Endodermal cell (in vitro differentiated cells): ENCODE measurements at regions not wholly inside any gene's neighbourhood (a gene's known extent, or its start where the extent isn't known, plus 50 kb on each side); places are given as distances from the start of the nearest gene placed in this dataset.

Source experiments
- DNase-seq: peaks from one replicate; pipeline ENCODE4 v3.0.0-alpha.2; 2017
- H3K27ac ChIP-seq: 2 replicates; pipeline ENCODE4 v1.5.1; 2013; ENCODE audit warnings: mild to moderate bottlenecking, low read depth, low read length, moderate library complexity
- H3K27me3 ChIP-seq: 2 replicates; pipeline ENCODE4 v1.6.1; 2013; ENCODE audit warnings: mild to moderate bottlenecking, low read length, moderate library complexity; ENCODE audit not compliant: insufficient read depth, control insufficient read depth, poor library complexity, severe bottlenecking
- H3K36me3 ChIP-seq: 2 replicates; pipeline ENCODE4 v1.7.0; 2013; ENCODE audit warnings: mild to moderate bottlenecking, low read length, moderate library complexity; ENCODE audit not compliant: control insufficient read depth, insufficient read depth
- H3K4me1 ChIP-seq: one replicate; pipeline ENCODE4 v1.7.0; 2013; ENCODE audit warnings: low read length; ENCODE audit not compliant: control insufficient read depth, insufficient read depth
- H3K4me3 ChIP-seq: 2 replicates; pipeline ENCODE4 v1.5.1; 2013; ENCODE audit warnings: mild to moderate bottlenecking, low read length, moderate library complexity
- H3K9ac ChIP-seq: 2 replicates; pipeline ENCODE4 v1.6.1; 2013; ENCODE audit warnings: mild to moderate bottlenecking, low read length, moderate library complexity; ENCODE audit not compliant: poor library complexity, severe bottlenecking; ENCODE audit errors: extremely low read depth
- H3K9me3 ChIP-seq: 2 replicates; pipeline ENCODE4 v1.6.1; 2013; ENCODE audit warnings: mild to moderate bottlenecking, low read length, moderate library complexity; ENCODE audit not compliant: control insufficient read depth
- H3K27ac Mint-ChIP-seq: 2 replicates; pipeline ENCODE4 v1.8.0; 2020; ENCODE audit warnings: mixed read lengths
- H3K27me3 Mint-ChIP-seq: 2 replicates; pipeline ENCODE4 v1.8.0; 2021; ENCODE audit warnings: mild to moderate bottlenecking, mixed read lengths; ENCODE audit not compliant: insufficient read depth
- H3K36me3 Mint-ChIP-seq: 2 replicates; pipeline ENCODE4 v1.8.0; 2020; ENCODE audit warnings: low read depth, mixed read lengths
- H3K4me1 Mint-ChIP-seq: 2 replicates; pipeline ENCODE4 v1.8.0; 2020; ENCODE audit warnings: mixed read lengths
- H3K4me3 Mint-ChIP-seq: 2 replicates; pipeline ENCODE4 v1.8.0; 2020; ENCODE audit warnings: mild to moderate bottlenecking, moderate library complexity, mixed read lengths
- H3K9me3 Mint-ChIP-seq: 2 replicates; pipeline ENCODE4 v1.8.0; 2020; ENCODE audit warnings: mild to moderate bottlenecking, mixed read lengths
- CTCF ChIP-seq: fragments of 200-600 bp; sonication (generic); conservative IDR thresholded peaks from 2 replicates; pipeline ENCODE4 v1.5.0; 2021; ENCODE audit warnings: antibody characterized with exemption, mild to moderate bottlenecking
- WGBS, 2 experiments: methylation state at CpG; one replicate each; pipeline versions ENCODE4 v1.1.5 to v1.1.7; 2013; ENCODE audit warnings: missing lambda C conversion rate in 2 of 2, mixed read lengths in 1 of 2; ENCODE audit not compliant: insufficient coverage in 1 of 2, insufficient read length in 1 of 2; 5-methylcytosine and 5-hydroxymethylcytosine counted together

GRCh38 chr13:74708629-74709028 lies 574.4 kb upstream of the KLF12 start:
- no peaks in the 10 kb centered on the region for H3K4me1 Mint-ChIP-seq
- no peaks in the 10 kb centered on the region for H3K9me3 Mint-ChIP-seq
- Histone ChIP-seq H3K27ac (no peak overlapping the region), H3K9ac (no peak overlapping the region), H3K9me3 (peaks cover 2% of the 10 kb centered on the region), H3K27me3 (no peaks in the 10 kb centered on the region), H3K4me1 (no peaks in the 10 kb centered on the region), H3K4me3 (no peak overlapping the region), H3K36me3 (no peaks in the 10 kb centered on the region)
- TF ChIP-seq CTCF = no peak
- H3K4me3 Mint-ChIP-seq = no peak overlapping the region
- 64% methylated on average over 3 of the region's 3 CpGs; no CpG with 5 or more reads in 1 of the 2 experiments for WGBS, 2 experiments
- no peak for DNase-seq
- no peaks in the 10 kb centered on the region for H3K36me3 Mint-ChIP-seq
- H3K27me3 Mint-ChIP-seq = no peaks in the 10 kb centered on the region
- H3K27ac Mint-ChIP-seq = no peak overlapping the region

- Mint-ChIP-seq H3K9me3 (no peaks in the 10 kb centered on the region), H3K4me1 (no peaks in the 10 kb centered on the region), H3K4me3 (no peak overlapping the region), H3K27ac (no peak overlapping the region), H3K27me3 (no peaks in the 10 kb centered on the region), H3K36me3 (no peaks in the 10 kb centered on the region)
- Histone ChIP-seq H3K27me3 (no peaks in the 10 kb centered on the region), H3K36me3 (no peaks in the 10 kb centered on the region), H3K4me1 (no peaks in the 10 kb centered on the region), H3K27ac (no peak overlapping the region), H3K4me3 (no peak overlapping the region), H3K9me3 (no peaks in the 10 kb centered on the region), H3K9ac (no peak overlapping the region)
- TF ChIP-seq CTCF = no peak
- 88% methylated on average over 1 of the region's 1 CpG for WGBS, 2 experiments
- no peak for DNase-seq
Observed at GRCh38 chr13:74707291-74707690, 573.1 kb upstream of the KLF12 start.

- Histone ChIP-seq H3K36me3 (no peaks in the 10 kb centered on the region), H3K27ac (no peak overlapping the region), H3K9me3 (no peaks in the 10 kb centered on the region), H3K4me3 (no peak overlapping the region), H3K27me3 (no peaks in the 10 kb centered on the region), H3K9ac (no peak overlapping the region), H3K4me1 (no peaks in the 10 kb centered on the region)
- WGBS, 2 experiments = 93% methylated on average over 1 of the region's 2 CpGs; no CpG with 5 or more reads in 1 of the 2 experiments
- Mint-ChIP-seq H3K4me3 (no peak overlapping the region), H3K36me3 (no peaks in the 10 kb centered on the region), H3K9me3 (no peaks in the 10 kb centered on the region), H3K4me1 (no peaks in the 10 kb centered on the region), H3K27me3 (no peaks in the 10 kb centered on the region), H3K27ac (no peak overlapping the region)
- no peak for TF ChIP-seq CTCF
- no peak for DNase-seq
Observed at GRCh38 chr13:74706801-74707200, 572.6 kb upstream of the KLF12 start.
